GM19025 (cell line): ENCODE measurements at regions not wholly inside any gene's neighbourhood (a gene's known extent, or its start where the extent isn't known, plus 50 kb on each side); places are given as distances from the start of the nearest gene placed in this dataset.
A peak's percentile ranks its signal among the peaks of the same experiment; 100 is the strongest.

Experiments
- ATAC-seq: cut with Tn5 transposase; IDR thresholded peaks from one replicate; pipeline ENCODE4 v1.9.1; 2021; ENCODE audit warnings: mild to moderate bottlenecking, low read depth, moderate library complexity; ENCODE audit not compliant: unreplicated experiment

DNA sequence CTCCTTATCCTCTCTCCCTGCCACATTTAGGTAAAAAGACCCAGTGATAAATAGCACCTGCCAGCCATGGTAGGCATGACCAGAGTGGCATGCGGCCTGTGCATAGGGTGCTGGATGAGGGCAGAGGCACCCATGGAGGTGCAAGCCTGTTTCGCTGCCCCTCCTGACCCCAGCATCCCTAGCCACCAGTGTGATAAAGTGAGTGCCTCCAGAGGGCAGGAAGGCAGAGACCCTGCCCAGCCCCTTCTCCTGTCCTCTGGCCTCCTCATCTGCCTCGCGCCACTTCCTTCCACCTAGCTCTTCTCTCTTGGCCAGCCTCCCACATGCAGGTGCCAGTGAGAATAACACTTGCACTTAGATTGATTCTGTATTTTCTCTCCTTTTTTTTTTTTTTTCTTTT is 108.3 kb upstream of the FUT8 start:
- ATAC-seq, result no peak

DNA sequence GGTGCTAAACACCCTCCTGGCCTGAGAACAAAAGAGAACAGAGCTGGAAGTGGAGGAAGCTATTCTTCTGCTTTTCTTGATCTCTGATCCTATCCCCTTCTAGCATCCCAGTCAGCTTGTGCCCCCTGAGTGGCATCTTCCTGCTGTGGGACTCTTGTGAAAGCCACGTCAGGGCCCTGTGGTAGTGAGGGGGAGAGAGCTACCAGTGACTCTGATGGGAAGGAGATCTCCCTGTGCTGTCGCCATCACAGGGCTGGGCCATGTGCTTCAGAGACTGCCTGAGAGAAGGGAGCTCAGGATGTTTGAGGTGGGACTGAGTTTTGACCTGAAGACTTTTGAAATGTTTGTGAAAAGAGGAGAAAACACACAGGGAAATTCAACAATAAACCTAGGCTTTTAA is 107.6 kb upstream of the FUT8 start:
- ATAC-seq, result no peak

DNA sequence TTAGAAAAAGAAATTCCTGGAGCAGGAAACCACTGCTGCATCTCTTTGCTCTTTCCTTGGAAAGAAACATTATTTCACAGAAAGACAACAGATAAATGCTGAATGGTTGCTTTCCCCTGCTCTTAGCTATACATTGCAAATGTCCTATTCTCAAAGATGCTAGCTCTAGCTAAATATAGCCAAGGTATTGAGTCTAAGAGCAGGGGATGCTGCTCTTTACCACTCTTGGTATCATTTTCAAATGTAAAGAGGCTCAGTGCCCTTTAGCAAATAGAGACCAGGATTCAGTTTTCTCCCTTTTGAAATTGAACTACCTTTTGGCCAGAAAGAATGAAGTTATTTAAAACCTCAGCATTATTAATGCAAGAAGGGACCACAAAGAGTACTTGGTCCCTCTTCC is 104.0 kb upstream of the FUT8 start:
- ATAC-seq, result no peak

GRCh38 chr14:65310568-65310967 is 102.0 kb upstream of the FUT8 start:
- no peak for ATAC-seq

DNA sequence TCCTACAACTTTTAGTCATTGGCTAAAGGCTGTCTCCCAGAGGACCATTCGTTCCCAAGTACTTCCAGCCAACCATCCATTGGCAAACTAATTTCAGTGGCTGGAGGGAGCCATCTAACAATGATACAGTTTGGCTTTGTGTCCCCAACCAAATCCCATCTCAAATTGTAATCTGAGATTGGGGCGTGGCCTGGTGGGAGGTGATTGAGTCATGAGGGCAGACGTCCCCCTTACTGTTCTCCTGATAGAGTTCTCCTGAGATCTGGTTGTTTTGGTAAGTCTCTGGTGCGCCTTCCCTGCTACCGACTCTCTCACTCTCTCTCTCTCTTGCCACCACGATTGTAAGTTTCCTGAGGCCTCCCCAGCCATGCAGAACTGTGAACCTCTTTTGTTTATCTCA is 99.7 kb upstream of the FUT8 start:
- no peak for ATAC-seq

- peak; percentile 45 for ATAC-seq
Observed at GRCh38 chr14:65318636-65319506, 93.7 kb upstream of the FUT8 start.

- ATAC-seq, result peak; percentile 21
Observed at GRCh38 chr14:65320661-65321308, 91.7 kb upstream of the FUT8 start.

DNA sequence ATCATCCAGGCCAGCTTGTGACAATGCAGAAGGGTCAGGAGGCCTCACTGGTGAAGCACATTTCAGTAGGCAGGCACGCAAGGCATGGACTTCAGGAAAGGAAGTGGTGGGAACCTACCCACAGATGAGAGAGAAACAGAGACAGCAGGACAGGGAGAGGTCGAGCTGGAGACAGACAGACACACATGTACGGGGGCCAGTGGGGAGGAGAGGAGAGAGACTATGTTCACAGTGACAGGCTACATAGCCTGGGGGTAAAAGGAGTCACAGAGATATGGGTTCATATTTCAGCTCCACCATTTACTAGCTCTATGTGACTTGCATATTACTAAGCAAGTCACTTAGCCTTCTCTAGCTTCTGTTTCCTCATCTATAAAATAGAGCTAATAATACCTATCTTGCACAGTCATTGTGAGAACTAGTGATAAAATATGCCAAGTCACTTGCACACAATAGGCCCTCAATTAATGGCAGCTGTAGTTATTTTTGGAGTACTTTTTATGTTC is 91.1 kb upstream of the FUT8 start:
- peak; percentile 46 for ATAC-seq

DNA sequence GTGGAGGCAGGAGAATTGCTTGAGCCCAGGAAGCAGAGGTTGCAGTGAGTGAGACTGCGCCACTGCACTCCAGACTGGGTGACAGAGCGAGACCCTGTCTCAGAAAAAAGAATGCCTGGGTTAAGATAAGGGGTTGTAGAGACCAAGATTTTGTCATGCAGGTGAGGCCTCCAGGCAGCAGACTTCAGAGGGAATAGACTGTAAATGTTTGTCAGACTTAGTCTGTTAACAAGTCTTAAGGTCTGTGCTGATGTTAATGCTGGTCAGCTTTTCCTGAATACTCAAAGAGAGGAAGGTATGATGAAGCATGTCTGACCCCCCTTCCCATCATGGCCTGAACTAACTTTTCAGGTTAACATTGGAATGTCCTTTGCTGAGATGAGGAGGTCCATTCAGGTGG is 83.0 kb upstream of the FUT8 start:
- no peak for ATAC-seq

GRCh38 chr14:65329911-65330310 is 82.6 kb upstream of the FUT8 start:
- no peak for ATAC-seq

- ATAC-seq, result no peak
Observed at GRCh38 chr14:65330416-65330815, 82.1 kb upstream of the FUT8 start.

- ATAC-seq, result no peak
Observed at GRCh38 chr14:65331652-65332051, 80.9 kb upstream of the FUT8 start.

DNA sequence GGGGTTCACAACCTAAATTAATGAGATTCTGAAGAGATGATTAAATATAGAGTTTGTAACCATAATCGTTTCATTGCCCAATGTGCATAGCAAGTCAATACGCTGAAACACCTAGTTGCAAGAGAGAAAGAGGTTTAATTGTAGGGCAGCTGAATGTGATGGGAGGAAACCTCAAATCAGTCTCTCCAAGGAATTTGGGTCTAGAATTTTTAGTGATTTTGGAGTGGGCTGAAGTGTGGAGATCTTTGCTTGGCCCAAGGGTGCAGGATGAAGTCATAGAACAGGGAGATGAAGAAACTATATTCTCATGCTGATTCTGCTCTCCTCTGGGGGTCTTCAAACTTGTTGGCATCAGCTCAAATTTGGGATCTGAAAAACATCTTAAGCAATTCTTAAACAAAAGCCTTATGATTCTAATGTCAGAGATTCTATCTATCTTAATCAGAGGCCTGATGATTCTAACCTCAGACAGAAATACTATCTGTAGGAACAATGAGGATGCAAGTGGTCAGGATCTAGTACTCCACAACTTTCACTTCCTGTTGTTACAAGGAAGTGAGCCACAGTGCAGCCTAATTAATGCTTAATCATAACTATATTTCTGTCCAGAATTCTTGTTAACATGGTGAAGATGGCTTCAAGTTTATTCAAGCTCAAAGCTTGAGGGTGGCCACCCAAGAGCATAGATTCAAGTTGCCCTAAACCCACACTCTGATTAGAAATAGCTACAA is 80.2 kb upstream of the FUT8 start:
- no peak for ATAC-seq

DNA sequence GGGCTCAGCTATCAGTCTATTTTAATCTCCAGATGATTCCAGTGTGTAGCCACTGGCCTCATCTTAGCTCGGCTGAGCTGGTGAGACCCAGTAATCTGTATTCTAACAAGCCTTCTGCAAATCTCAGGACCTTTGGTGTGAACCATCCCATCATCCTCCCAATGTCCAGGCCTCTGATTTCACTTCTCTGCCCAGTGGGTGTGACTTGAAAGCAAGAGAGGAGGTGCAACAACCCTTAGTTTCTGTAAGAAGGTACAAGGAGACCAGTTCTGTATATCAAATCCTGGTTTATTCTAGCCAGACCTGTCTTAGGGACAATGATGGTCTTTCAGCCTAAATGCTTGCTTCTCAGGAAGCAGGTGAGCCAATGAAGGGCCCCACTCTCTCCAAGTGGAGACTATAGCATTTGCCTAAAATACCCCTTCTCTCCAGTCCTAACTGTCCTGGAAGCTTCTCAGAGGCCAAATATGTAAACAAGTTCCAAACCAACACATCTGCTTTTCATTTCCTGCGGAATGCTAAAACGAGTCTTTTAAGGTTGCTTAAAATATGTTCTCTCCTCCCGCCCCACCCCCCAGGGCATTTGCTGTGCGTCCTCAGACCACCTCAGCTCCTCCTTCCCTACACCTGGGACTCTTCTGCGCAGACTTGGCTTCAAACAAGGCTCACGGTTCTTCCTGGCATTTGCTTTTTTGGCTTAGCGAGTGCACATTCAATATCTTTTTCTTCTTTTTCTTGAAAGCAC is 78.4 kb upstream of the FUT8 start:
- no peak for ATAC-seq

GRCh38 chr14:65334765-65335410 is 77.6 kb upstream of the FUT8 start:
- no peak for ATAC-seq

DNA sequence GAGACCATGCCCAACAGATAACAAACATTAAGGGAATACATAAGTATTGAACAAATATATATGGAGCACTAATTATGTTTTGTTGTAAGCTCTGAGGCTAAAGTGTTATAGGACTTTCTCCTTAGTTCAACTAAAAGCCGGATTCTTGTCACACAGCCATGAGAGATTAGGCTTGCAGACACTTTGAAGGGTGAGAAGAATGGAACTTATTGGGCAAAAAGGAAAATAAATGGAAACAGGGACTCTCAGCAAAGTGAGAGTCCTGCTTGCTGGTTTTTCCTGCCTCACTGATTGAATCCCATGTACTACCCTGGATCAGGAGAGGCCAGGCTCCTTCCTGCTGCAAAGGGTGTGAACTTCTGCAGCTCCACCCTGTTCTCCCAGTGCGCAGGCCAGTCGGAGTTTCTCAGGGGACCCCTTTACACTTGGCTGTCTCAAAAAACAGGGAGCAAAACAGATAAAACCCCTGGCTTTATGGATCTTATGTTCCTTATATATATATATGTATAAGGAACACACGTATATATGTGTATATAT is 77.1 kb upstream of the FUT8 start:
- no peak for ATAC-seq

- no peak for ATAC-seq
Observed at GRCh38 chr14:65336191-65336591, 76.3 kb upstream of the FUT8 start.

DNA sequence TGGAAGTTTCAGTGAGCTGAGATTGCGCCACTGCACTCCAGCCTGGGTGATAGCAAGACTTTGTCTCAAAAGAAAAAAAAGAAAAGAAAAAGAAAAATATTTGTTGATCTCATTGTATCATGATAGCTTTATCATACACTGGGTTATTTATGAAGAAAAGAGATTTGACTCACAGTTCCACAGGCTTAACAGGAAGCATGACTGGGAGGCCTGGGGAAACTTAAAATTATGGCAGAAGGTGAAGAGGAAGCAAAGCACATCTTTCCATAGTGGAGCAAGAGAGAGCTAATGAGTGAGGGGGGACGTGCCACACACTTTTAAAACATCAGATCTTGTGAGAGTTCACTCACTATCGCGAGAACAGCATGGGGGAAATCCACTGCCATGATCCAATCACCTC is 72.7 kb upstream of the FUT8 start:
- ATAC-seq, result no peak

DNA sequence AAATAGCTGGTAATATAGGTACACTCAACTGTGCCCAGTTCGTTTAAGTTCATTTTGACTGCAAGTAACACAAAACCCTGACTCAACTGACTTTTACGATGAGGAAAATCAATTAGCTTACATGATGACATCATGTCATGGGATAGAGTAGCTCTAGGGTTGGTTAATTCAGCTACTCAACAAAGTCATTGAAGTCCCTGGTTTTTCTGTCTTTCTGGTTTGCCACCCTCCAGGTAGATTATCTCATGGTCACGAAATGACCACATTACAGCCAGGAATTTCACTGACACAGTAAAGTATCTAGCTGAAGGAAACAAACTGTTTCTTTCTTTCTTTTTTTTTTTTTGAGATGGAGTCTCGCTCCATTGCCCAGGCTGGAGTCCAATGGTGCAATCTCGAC is 68.5 kb upstream of the FUT8 start:
- ATAC-seq, result no peak

DNA sequence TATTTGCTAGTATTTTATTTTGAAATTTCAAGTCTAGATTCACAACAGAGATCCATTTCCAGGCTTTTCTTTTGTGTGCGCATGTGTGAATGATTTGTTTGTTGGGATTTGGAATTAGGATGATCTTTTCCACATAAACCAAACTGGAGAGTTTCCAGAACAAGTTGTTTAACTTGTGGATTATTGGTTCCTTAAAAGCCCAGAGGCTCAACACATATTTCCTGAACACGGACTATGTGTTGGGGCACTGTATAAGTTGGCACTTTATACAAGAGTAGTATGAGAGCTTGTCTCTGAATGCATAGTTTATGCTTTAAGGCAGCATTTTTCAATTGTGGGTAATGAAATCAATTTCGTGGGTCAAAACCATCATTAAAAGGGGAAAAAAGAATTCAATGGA is 67.3 kb upstream of the FUT8 start:
- ATAC-seq, result no peak
